Activated T-cell treated with anti-CD3 and anti-CD28 coated beads, Interleukin-2, amount 50 U/mL, for 72 hours (primary cell): ENCODE measurements at regions not wholly inside any gene's neighbourhood (a gene's known extent, or its start where the extent isn't known, plus 50 kb on each side); places are given as distances from the start of the nearest gene placed in this dataset.
A peak's percentile ranks its signal among the peaks of the same experiment; 100 is the strongest.
"Not testable (repeated sequence)": the region's sequence is repeated elsewhere in the genome, so short reads cannot be mapped to it uniquely, and the experiment has no call there.

Experiments
- ATAC-seq, 2 donors: fragments of 150-1000 bp; cut with Tn5 transposase; replicated peaks in 1 of 2; 2 replicates each; pipeline ENCODE4 v1.10.0; 2021; ENCODE audit warnings: moderate library complexity in 2 of 2, mild to moderate bottlenecking in 1 of 2
- DNase-seq, 2 donors: peaks; one replicate each; pipeline ENCODE4 v3.0.0; 2021 to 2022; ENCODE audit warnings: mixed read lengths in 1 of 2
- H3K27ac Mint-ChIP-seq: one replicate; pipeline ENCODE4 v1.8.0; 2022; ENCODE audit warnings: mild to moderate bottlenecking, moderate library complexity, mixed read lengths
- H3K27me3 Mint-ChIP-seq: one replicate; pipeline ENCODE4 v1.8.0; 2022; ENCODE audit warnings: low read depth, mixed read lengths
- H3K36me3 Mint-ChIP-seq, 2 donors: one replicate each; pipeline ENCODE4 v1.8.0; 2022; ENCODE audit warnings: mixed read lengths in 2 of 2, mild to moderate bottlenecking in 1 of 2; ENCODE audit not compliant: insufficient read depth in 2 of 2
- H3K4me1 Mint-ChIP-seq: one replicate; pipeline ENCODE4 v1.8.0; 2022; ENCODE audit warnings: low read depth, mixed read lengths
- H3K4me3 Mint-ChIP-seq, 2 donors: one replicate each; pipeline ENCODE4 v1.8.0; 2022; ENCODE audit warnings: mild to moderate bottlenecking in 2 of 2, mixed read lengths in 2 of 2, moderate library complexity in 2 of 2
- H3K9me3 Mint-ChIP-seq, 2 donors: one replicate each; pipeline ENCODE4 v1.8.0; 2022; ENCODE audit warnings: mixed read lengths in 2 of 2

- H3K4me1 Mint-ChIP-seq, result peaks cover 14% of the 10 kb centered on the region
- H3K27me3 Mint-ChIP-seq, H3K27ac Mint-ChIP-seq, H3K4me3 Mint-ChIP-seq, DNase-seq, H3K36me3 Mint-ChIP-seq, H3K9me3 Mint-ChIP-seq: not testable (repeated sequence)
- ATAC-seq, result peak in 1 of 2 donors; percentile 51
These were observed 78.0 kb upstream of the VKORC1L1 start for GRCh38 chr7:65794671-65795391.

DNA sequence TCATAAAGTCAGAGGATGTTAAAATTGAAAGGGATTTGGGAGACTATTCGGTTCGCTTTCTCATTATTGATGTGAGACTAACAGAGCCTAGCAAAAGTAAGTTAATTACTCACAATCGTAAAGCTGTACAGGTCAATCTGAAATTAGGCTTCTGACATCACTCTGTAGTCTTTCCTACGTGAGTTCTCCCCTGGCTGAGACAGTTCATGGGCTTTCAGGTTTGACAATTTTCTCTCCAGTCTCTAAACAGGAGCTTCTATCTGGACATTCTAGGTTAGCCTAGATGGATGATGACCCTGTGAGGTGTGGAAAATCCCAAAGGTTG, 77.5 kb upstream of the VKORC1L1 start:
- ATAC-seq, result peak in 1 of 2 donors; percentile 75
- not testable (repeated sequence) for H3K36me3 Mint-ChIP-seq, H3K27me3 Mint-ChIP-seq, DNase-seq, H3K27ac Mint-ChIP-seq, H3K4me3 Mint-ChIP-seq, H3K9me3 Mint-ChIP-seq
- peaks cover 14% of the 10 kb centered on the region for H3K4me1 Mint-ChIP-seq

GRCh38 chr7:65796205-65796604, 76.7 kb upstream of the VKORC1L1 start:
- Mint-ChIP-seq H3K9me3 (no peaks in the 10 kb centered on the region), H3K27me3 (no peaks in the 10 kb centered on the region), H3K36me3 (peaks cover 1 to 2% of the 10 kb centered on the region in 2 donors), H3K4me3 (no peak overlapping the region), H3K4me1 (peaks cover 14% of the 10 kb centered on the region), H3K27ac (no peak overlapping the region)
- no peak for ATAC-seq
- DNase-seq, result no peak

DNA sequence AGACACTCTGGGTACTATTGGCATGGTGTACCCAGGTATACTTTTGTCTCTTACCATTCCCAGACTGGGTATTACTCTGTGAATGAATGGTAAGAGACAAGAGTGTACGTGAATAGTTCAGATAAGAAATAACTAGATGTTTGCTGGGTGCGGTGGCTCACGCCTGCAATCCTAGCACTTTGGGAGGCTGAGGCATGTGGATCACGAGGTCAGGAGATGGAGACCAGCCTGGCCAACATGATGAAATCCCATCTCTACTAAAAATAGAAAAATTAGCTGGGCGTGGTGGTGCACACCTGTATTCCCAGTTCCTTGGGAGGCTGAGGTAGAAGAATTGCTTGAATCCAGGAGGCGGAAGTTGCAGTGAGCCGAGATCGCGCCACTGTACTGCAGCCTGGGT, 75.8 kb upstream of the VKORC1L1 start:
- H3K27ac Mint-ChIP-seq, H3K4me3 Mint-ChIP-seq, H3K27me3 Mint-ChIP-seq: not testable (repeated sequence)

DNA sequence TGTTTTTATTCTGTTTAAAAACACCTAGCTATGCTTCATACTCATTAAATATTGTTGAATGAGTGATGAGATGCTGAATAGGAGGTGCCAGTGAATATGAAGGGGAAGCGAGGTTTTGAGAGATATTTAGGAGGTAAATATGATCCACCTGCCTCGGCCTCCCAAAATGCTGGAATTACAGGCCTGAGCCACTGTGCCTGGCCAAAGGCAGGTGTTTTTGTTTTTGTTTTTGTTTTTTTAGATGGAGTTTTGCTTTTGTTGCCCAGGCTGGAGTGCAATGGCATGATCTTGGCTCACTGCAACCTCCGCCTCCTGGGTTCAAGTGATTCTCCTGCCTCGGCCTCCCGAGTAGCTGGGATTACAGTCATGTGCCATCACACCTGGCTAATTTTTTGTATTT, 75.3 kb upstream of the VKORC1L1 start:
- DNase-seq, H3K9me3 Mint-ChIP-seq: not testable (repeated sequence)

More for the DNA sequence above, 75.8 kb upstream of the VKORC1L1 start:
- peaks cover 14% of the 10 kb centered on the region for H3K4me1 Mint-ChIP-seq
- not testable (repeated sequence) for H3K36me3 Mint-ChIP-seq, DNase-seq, H3K9me3 Mint-ChIP-seq, ATAC-seq

GRCh38 chr7:65798111-65799075, 74.5 kb upstream of the VKORC1L1 start:
- peaks cover 1 to 2% of the 10 kb centered on the region in 2 donors for H3K36me3 Mint-ChIP-seq
- peak overlapping the region in 1 of 2 donors; percentile 56 for H3K4me3 Mint-ChIP-seq
- H3K27ac Mint-ChIP-seq, result peak overlapping the region; percentile 35
- peak; percentile 57 to 82 for ATAC-seq
- H3K4me1 Mint-ChIP-seq, result peaks cover 14% of the 10 kb centered on the region
- H3K9me3 Mint-ChIP-seq, result no peaks in the 10 kb centered on the region
- DNase-seq, result no peak
- no peaks in the 10 kb centered on the region for H3K27me3 Mint-ChIP-seq

More for the DNA sequence above, 75.3 kb upstream of the VKORC1L1 start:
- H3K4me1 Mint-ChIP-seq, result peaks cover 14% of the 10 kb centered on the region
- H3K36me3 Mint-ChIP-seq, H3K27me3 Mint-ChIP-seq, H3K4me3 Mint-ChIP-seq, H3K27ac Mint-ChIP-seq, ATAC-seq: not testable (repeated sequence)

DNA sequence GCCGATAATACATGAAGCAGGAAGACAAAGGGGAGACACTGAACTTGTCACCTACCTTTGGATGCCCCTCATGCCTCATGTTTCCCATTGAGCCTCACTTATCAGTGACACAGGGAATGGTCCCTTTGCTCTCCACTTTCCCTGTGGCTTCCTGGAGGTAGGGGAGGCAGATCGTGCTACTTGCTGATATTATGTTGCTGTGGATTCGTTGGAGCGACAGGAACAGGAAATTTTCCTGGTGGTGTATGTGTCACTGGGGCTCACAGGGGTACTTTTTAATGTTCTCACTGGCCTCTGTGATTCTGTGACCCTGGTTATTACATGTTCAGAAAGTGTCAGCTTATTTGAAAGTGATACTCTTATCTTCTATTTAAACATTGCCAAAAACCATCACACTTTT, 72.7 kb upstream of the VKORC1L1 start:
- H3K9me3 Mint-ChIP-seq, H3K36me3 Mint-ChIP-seq, H3K27ac Mint-ChIP-seq, DNase-seq, H3K27me3 Mint-ChIP-seq, ATAC-seq, H3K4me3 Mint-ChIP-seq: not testable (repeated sequence)
- H3K4me1 Mint-ChIP-seq, result peaks cover 14% of the 10 kb centered on the region

DNA sequence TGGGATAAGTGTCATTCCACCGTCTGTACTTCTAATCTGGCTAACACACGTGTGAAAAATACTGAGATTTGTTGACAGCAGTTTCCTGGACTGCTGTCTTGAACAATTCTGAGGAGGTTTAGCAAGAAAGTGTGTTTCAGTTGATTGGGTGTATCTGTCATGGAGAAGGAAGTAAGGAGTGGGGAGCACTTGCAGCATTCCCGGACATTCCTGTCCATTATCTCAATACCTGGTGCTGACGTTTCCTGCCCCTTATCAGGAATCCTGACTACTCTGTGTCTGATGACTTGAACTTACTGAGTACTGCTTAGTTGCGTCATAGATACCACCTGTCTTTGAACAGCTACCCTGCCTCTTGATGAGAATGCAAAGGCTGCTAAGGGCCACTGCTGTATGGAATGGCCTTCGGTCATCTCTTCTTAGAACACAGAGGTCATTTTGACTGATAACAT, 72.0 kb upstream of the VKORC1L1 start:
- Mint-ChIP-seq H3K36me3 (peaks cover 0 to 2% of the 10 kb centered on the region in 2 donors), H3K4me3 (no peak overlapping the region), H3K27me3 (no peaks in the 10 kb centered on the region), H3K27ac (no peak overlapping the region), H3K9me3 (no peaks in the 10 kb centered on the region), H3K4me1 (peaks cover 14% of the 10 kb centered on the region)
- DNase-seq (no peak), ATAC-seq (no peak)

GRCh38 chr7:65804887-65805286, 68.0 kb upstream of the VKORC1L1 start:
- H3K36me3 Mint-ChIP-seq, result peaks cover 1 to 2% of the 10 kb centered on the region in 2 donors
- H3K27me3 Mint-ChIP-seq, result no peaks in the 10 kb centered on the region
- ATAC-seq (no peak), DNase-seq (no peak)
- H3K9me3 Mint-ChIP-seq, result peaks cover 1 to 2% of the 10 kb centered on the region in 2 donors
- H3K4me1 Mint-ChIP-seq, result peaks cover 12% of the 10 kb centered on the region
- H3K4me3 Mint-ChIP-seq, result no peak overlapping the region
- no peak overlapping the region for H3K27ac Mint-ChIP-seq

- not testable (repeated sequence) for H3K9me3 Mint-ChIP-seq, DNase-seq, ATAC-seq, H3K36me3 Mint-ChIP-seq, H3K27me3 Mint-ChIP-seq, H3K27ac Mint-ChIP-seq, H3K4me3 Mint-ChIP-seq
- peaks cover 12% of the 10 kb centered on the region for H3K4me1 Mint-ChIP-seq
These were observed 65.8 kb upstream of the VKORC1L1 start for GRCh38 chr7:65807067-65807466.

- peaks cover 1 to 2% of the 10 kb centered on the region in 2 donors for H3K9me3 Mint-ChIP-seq
- peaks cover 1 to 2% of the 10 kb centered on the region in 2 donors for H3K36me3 Mint-ChIP-seq
- peaks cover 12% of the 10 kb centered on the region for H3K4me1 Mint-ChIP-seq
- H3K27ac Mint-ChIP-seq, result peak overlapping the region; percentile 4
- peak; percentile 2 to 9 for DNase-seq
- H3K4me3 Mint-ChIP-seq, result no peak overlapping the region
- no peaks in the 10 kb centered on the region for H3K27me3 Mint-ChIP-seq
- peak; percentile 66 to 81 for ATAC-seq
These were observed 63.5 kb upstream of the VKORC1L1 start for GRCh38 chr7:65809259-65809981.

GRCh38 chr7:65809982-65810288, 62.9 kb upstream of the VKORC1L1 start:
- no peak overlapping the region for H3K4me3 Mint-ChIP-seq
- peaks cover 1 to 2% of the 10 kb centered on the region in 2 donors for H3K36me3 Mint-ChIP-seq
- ATAC-seq, result no peak
- peaks cover 1 to 2% of the 10 kb centered on the region in 2 donors for H3K9me3 Mint-ChIP-seq
- H3K27ac Mint-ChIP-seq, result peak overlapping the region; percentile 4
- peaks cover 12% of the 10 kb centered on the region for H3K4me1 Mint-ChIP-seq
- H3K27me3 Mint-ChIP-seq, result no peaks in the 10 kb centered on the region
- DNase-seq, result no peak

- Mint-ChIP-seq H3K27ac (no peak overlapping the region), H3K9me3 (peaks cover 1 to 2% of the 10 kb centered on the region in 2 donors), H3K36me3 (peaks cover 1 to 2% of the 10 kb centered on the region in 2 donors), H3K4me3 (no peak overlapping the region), H3K4me1 (peaks cover 12% of the 10 kb centered on the region), H3K27me3 (no peaks in the 10 kb centered on the region)
- ATAC-seq (no peak), DNase-seq (no peak)
These were observed 60.6 kb upstream of the VKORC1L1 start for GRCh38 chr7:65812281-65812680.
